ENCODE measurements at regions not wholly inside any gene's neighbourhood (a gene's known extent, or its start where the extent isn't known, plus 50 kb on each side); places are given as distances from the start of the nearest gene placed in this dataset.

DNA sequence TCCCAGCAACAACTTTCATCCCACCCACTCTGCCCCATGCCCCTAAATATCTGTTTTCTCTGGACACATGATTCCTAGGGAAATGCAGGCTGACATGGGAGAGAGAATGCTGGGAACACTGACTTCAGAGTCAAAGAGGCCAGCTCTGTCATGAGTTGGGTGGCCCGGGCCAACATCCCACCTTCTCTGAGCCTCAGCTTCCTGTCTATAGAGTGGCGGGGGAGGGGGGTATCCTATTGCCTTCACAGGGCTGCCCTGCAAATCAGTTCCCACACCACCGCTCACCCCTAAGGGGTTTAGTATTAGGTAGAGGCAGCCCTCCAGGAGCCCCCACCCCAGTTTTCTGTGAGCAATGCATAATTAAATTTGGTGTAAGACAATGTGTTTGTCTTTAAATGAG is 175.0 kb upstream of the NCAM1 start:
- no peak overlapping the region for H3K27ac ChIP-seq (ENCODE audit: low read depth in 1 of 2, low read length in 2 of 2)
- no peak overlapping the region for H2AFZ ChIP-seq (ENCODE audit: insufficient read depth, low read depth, low read length, poor library complexity, severe bottlenecking)
- intact Hi-C loops (cut with micrococcal nuclease), result no loop called here
- TF ChIP-seq, protein P1, sequence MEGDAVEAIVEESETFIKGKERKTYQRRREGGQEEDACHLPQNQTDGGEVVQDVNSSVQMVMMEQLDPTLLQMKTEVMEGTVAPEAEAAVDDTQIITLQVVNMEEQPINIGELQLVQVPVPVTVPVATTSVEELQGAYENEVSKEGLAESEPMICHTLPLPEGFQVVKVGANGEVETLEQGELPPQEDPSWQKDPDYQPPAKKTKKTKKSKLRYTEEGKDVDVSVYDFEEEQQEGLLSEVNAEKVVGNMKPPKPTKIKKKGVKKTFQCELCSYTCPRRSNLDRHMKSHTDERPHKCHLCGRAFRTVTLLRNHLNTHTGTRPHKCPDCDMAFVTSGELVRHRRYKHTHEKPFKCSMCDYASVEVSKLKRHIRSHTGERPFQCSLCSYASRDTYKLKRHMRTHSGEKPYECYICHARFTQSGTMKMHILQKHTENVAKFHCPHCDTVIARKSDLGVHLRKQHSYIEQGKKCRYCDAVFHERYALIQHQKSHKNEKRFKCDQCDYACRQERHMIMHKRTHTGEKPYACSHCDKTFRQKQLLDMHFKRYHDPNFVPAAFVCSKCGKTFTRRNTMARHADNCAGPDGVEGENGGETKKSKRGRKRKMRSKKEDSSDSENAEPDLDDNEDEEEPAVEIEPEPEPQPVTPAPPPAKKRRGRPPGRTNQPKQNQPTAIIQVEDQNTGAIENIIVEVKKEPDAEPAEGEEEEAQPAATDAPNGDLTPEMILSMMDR (IDR thresholded peaks at IDR 0.05), result no peak
- no peaks in the 10 kb centered on the region for H4K20me1 ChIP-seq (ENCODE audit: insufficient read depth, low read length)
- peaks cover 2 to 7% (median 6%) of the 10 kb centered on the region in 3 donors for H3K27me3 Mint-ChIP-seq (ENCODE audit: low read depth in 3 of 3)
- H3K4me1 ChIP-seq (ENCODE audit: control insufficient read depth in 1 of 2, insufficient read depth in 2 of 2, low read length in 2 of 2), result no peaks in the 10 kb centered on the region
- no peak overlapping the region for H3K9ac ChIP-seq (ENCODE audit: insufficient read depth, low read length, poor library complexity, severe bottlenecking)
- no peak for DNase-seq
- H3K4me1 Mint-ChIP-seq, result no peaks in the 10 kb centered on the region
- no peak overlapping the region for H3K4me3 ChIP-seq (replicated peaks in 1 of 3; ENCODE audit: low read depth in 2 of 3, low read length in 3 of 3)
- H3K36me3 ChIP-seq (replicated peaks in 1 of 2; ENCODE audit: control insufficient read depth in 1 of 2, insufficient read depth in 2 of 2, low read length in 2 of 2), result no peaks in the 10 kb centered on the region
- no peaks in the 10 kb centered on the region for H3K79me2 ChIP-seq (ENCODE audit: insufficient read depth, low read length)
- peaks cover 0 to 2% of the 10 kb centered on the region in 2 donors for H3K27me3 ChIP-seq (ENCODE audit: control insufficient read depth in 2 of 2, insufficient read depth in 2 of 2, low read length in 2 of 2)
- H3K4me2 ChIP-seq (replicated peaks; ENCODE audit: extremely low read depth, low read length, poor library complexity, severe bottlenecking), result no peak overlapping the region
- WGBS (ENCODE audit: insufficient coverage), result no CpG with 5 or more reads among the region's 3 CpGs
- no peak overlapping the region for H3K27ac Mint-ChIP-seq
- H3K9me3 ChIP-seq (replicated peaks in 1 of 2; ENCODE audit: control insufficient read depth in 1 of 2, insufficient read depth in 1 of 2, low read length in 2 of 2), result no peaks in the 10 kb centered on the region
- no peaks in the 10 kb centered on the region for H3K36me3 Mint-ChIP-seq
- H3K4me3 Mint-ChIP-seq, result no peak overlapping the region
- H3K9me3 Mint-ChIP-seq, result peaks cover 0 to 2% (median 0%) of the 10 kb centered on the region in 7 donors

- Histone ChIP-seq H3K27me3 (ENCODE audit: control insufficient read depth in 2 of 2, insufficient read depth in 2 of 2, low read length in 2 of 2) (peaks cover 0 to 2% of the 10 kb centered on the region in 2 donors), H3K4me2 (replicated peaks; ENCODE audit: extremely low read depth, low read length, poor library complexity, severe bottlenecking) (no peak overlapping the region), H4K20me1 (ENCODE audit: insufficient read depth, low read length) (no peaks in the 10 kb centered on the region), H3K9me3 (replicated peaks in 1 of 2; ENCODE audit: control insufficient read depth in 1 of 2, insufficient read depth in 1 of 2, low read length in 2 of 2) (no peaks in the 10 kb centered on the region), H3K4me3 (replicated peaks in 1 of 3; ENCODE audit: low read depth in 2 of 3, low read length in 3 of 3) (no peak overlapping the region), H3K36me3 (replicated peaks in 1 of 2; ENCODE audit: control insufficient read depth in 1 of 2, insufficient read depth in 2 of 2, low read length in 2 of 2) (no peaks in the 10 kb centered on the region), H2AFZ (ENCODE audit: insufficient read depth, low read depth, low read length, poor library complexity, severe bottlenecking) (no peak overlapping the region), H3K79me2 (ENCODE audit: insufficient read depth, low read length) (no peaks in the 10 kb centered on the region), H3K4me1 (ENCODE audit: control insufficient read depth in 1 of 2, insufficient read depth in 2 of 2, low read length in 2 of 2) (no peaks in the 10 kb centered on the region), H3K27ac (ENCODE audit: low read depth in 1 of 2, low read length in 2 of 2) (no peak overlapping the region), H3K9ac (ENCODE audit: insufficient read depth, low read length, poor library complexity, severe bottlenecking) (no peak overlapping the region)
- peaks cover 2 to 5% (median 5%) of the 10 kb centered on the region in 3 donors for H3K27me3 Mint-ChIP-seq (ENCODE audit: low read depth in 3 of 3)
- no peaks in the 10 kb centered on the region for H3K36me3 Mint-ChIP-seq
- intact Hi-C loops (cut with micrococcal nuclease), result no loop called here
- no peak overlapping the region for H3K4me3 Mint-ChIP-seq
- 73% methylated on average over 2 of the region's 5 CpGs for WGBS (ENCODE audit: insufficient coverage)
- TF ChIP-seq, protein P1 (IDR thresholded peaks at IDR 0.05), result no peak
- peaks cover 0 to 2% (median 0%) of the 10 kb centered on the region in 7 donors for H3K9me3 Mint-ChIP-seq
- H3K27ac Mint-ChIP-seq, result no peak overlapping the region
- no peak for DNase-seq
- no peaks in the 10 kb centered on the region for H3K4me1 Mint-ChIP-seq
These were observed 174.2 kb upstream of the NCAM1 start for GRCh38 chr11:112786886-112787530.
